Thyroid gland (tissue), 4 donors: ENCODE measurements at regions not wholly inside any gene's neighbourhood (a gene's known extent, or its start where the extent isn't known, plus 50 kb on each side); places are given as distances from the start of the nearest gene placed in this dataset.

Source experiments
- DNase-seq, 2 donors: peaks; one replicate each; pipeline ENCODE4 v3.0.0-alpha.2; 2019
- H3K27ac ChIP-seq, 3 donors: fragments of 200-600 bp; sonication (generic); 1 replicate in 2 of 3; 2 replicates in 1 of 3; pipeline ENCODE4 v1.5.1; 2016 to 2019; ENCODE audit warnings: mild to moderate bottlenecking in 1 of 3, moderate library complexity in 1 of 3
- H3K27me3 ChIP-seq: fragments of 200-600 bp; sonication (generic); one replicate; pipeline ENCODE4 v1.5.1; 2019
- H3K36me3 ChIP-seq, 2 donors: fragments of 200-600 bp; sonication (generic); one replicate each; pipeline ENCODE4 v1.5.1; 2016 to 2019
- H3K4me1 ChIP-seq, 2 donors: fragments of 200-600 bp; sonication (generic); one replicate each; pipeline ENCODE4 v1.5.1; 2017 to 2019
- H3K4me3 ChIP-seq, 3 donors: fragments of 200-600 bp; sonication (generic); replicated peaks in 1 of 3; 1 replicate in 2 of 3; 2 replicates in 1 of 3; pipeline ENCODE4 v1.5.1; 2016; ENCODE audit warnings: mild to moderate bottlenecking in 1 of 3
- H3K9me3 ChIP-seq: fragments of 200-600 bp; sonication (generic); one replicate; pipeline ENCODE4 v1.5.1; 2017
- CTCF ChIP-seq, 6 experiments: fragments of 200-600 bp in 3 of 6; fragments of 450-650 bp in 3 of 6; sonication (generic) in 3 of 6; IDR thresholded peaks; one replicate each; pipeline ENCODE4 v1.5.1; 2016 to 2019; ENCODE audit warnings: antibody characterized with exemption in 6 of 6, mild to moderate bottlenecking in 2 of 6, inconsistent platforms in 1 of 6, moderate library complexity in 1 of 6
- POLR2A ChIP-seq, 2 donors: fragments of 450-650 bp; IDR thresholded peaks; one replicate each; pipeline ENCODE4 v1.6.1; 2017; ENCODE audit warnings: antibody characterized with exemption in 2 of 2, mild to moderate bottlenecking in 2 of 2, moderate library complexity in 1 of 2
- WGBS, 2 donors: methylation state at CpG; one replicate each; pipeline ENCODE4 v1.1.5; 2017; 5-methylcytosine and 5-hydroxymethylcytosine counted together
- intact Hi-C: fragments of 100-400 bp; cut with DNase I; formaldehyde crosslinking; loops from one replicate; pipeline ENCODE4 v1.15.1; 2023

GRCh38 chr6:165971202-165971601, 196.4 kb downstream of the TBXT start:
- intact Hi-C loops, result no loop called here
- peak overlapping the region in 1 of 3 donors; percentile 17 for H3K27ac ChIP-seq
- no peak for DNase-seq
- H3K36me3 ChIP-seq, result no peaks in the 10 kb centered on the region
- TF ChIP-seq CTCF (IDR thresholded peaks at IDR 0.05) (no peak), POLR2A (IDR thresholded peaks at IDR 0.05) (no peak)
- peaks cover 0 to 7% of the 10 kb centered on the region in 2 donors for H3K4me1 ChIP-seq
- H3K9me3 ChIP-seq, result no peaks in the 10 kb centered on the region
- no peak overlapping the region for H3K4me3 ChIP-seq
- 86% methylated on average over 4 of the region's 4 CpGs for WGBS, 2 donors
- H3K27me3 ChIP-seq, result no peaks in the 10 kb centered on the region

GRCh38 chr6:165970001-165970400, 197.7 kb downstream of the TBXT start:
- intact Hi-C loops, result no loop called here
- TF ChIP-seq CTCF (IDR thresholded peaks at IDR 0.05) (no peak), POLR2A (IDR thresholded peaks at IDR 0.05) (no peak)
- WGBS, 2 donors, result 84 to 89% methylated on average over 4 of the region's 4 CpGs
- peaks cover 0 to 7% of the 10 kb centered on the region in 2 donors for H3K4me1 ChIP-seq
- no peaks in the 10 kb centered on the region for H3K9me3 ChIP-seq
- H3K36me3 ChIP-seq, result no peaks in the 10 kb centered on the region
- no peaks in the 10 kb centered on the region for H3K27me3 ChIP-seq
- no peak for DNase-seq
- H3K27ac ChIP-seq, result no peak overlapping the region
- no peak overlapping the region for H3K4me3 ChIP-seq

- intact Hi-C loops, result no loop called here
- Histone ChIP-seq H3K4me1 (peaks cover 0 to 7% of the 10 kb centered on the region in 2 donors), H3K27ac (peak overlapping the region in 1 of 3 donors; percentile 38), H3K9me3 (no peaks in the 10 kb centered on the region), H3K36me3 (no peaks in the 10 kb centered on the region), H3K27me3 (no peaks in the 10 kb centered on the region), H3K4me3 (no peak overlapping the region)
- no peak for DNase-seq
- TF ChIP-seq CTCF (IDR thresholded peaks at IDR 0.05) (no peak), POLR2A (IDR thresholded peaks at IDR 0.05) (no peak)
- WGBS, 2 donors, result 93 to 96% methylated on average over 6 of the region's 6 CpGs
Measured at GRCh38 chr6:165969184-165969583, 198.5 kb downstream of the TBXT start.

DNA sequence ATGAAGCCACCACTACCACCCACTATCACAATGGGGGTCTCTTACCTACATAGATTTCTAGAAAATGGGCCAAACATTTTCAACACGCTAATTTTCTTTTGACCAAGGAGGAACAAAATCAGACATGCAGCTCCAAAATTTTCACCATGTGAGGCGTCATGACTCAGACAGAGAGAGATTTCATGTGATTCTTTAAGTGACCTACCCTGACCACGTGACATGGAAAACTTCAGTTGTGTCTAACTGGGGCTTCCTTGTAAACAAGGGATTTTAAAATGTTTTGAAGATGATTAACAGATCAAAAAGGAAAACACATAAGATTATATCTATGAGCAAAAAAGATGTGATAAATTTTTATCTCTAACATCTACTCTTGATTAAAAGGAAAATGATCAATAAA, 199.2 kb downstream of the TBXT start:
- 87 to 93% methylated on average over 3 of the region's 3 CpGs for WGBS, 2 donors
- H3K9me3 ChIP-seq, result no peaks in the 10 kb centered on the region
- TF ChIP-seq CTCF (IDR thresholded peaks at IDR 0.05) (no peak), POLR2A (IDR thresholded peaks at IDR 0.05) (no peak)
- peaks cover 0 to 7% of the 10 kb centered on the region in 2 donors for H3K4me1 ChIP-seq
- H3K27me3 ChIP-seq, result no peaks in the 10 kb centered on the region
- H3K36me3 ChIP-seq, result no peaks in the 10 kb centered on the region
- H3K4me3 ChIP-seq, result no peak overlapping the region
- intact Hi-C loops, result no loop called here
- no peak for DNase-seq
- no peak overlapping the region for H3K27ac ChIP-seq

DNA sequence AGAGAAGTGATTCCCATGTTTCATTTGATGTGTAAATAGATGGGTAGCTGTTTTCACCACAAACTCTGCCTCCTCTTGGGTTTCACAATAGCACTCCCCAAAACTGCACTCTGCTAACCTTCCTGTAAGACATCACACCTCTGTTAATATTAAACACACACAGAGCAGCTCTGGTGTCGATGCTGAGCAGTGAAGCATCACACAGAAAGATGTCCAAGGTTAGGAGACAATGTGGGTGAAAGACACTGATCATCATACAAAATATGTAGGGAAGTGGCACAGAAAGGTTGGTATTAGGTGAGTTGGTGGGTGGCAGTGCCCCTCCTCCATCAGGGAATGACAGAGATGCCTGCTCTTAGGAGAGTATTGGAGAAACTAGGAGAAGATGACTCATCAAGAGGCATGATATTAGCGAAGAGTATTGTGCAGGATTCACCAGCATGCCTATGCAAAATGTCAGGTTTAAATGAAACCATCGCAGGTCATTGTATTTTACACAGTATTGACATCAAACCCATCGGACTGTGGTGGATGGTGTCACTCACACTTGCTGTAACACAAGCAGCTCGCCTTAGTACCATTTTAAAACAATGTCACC, 199.7 kb downstream of the TBXT start:
- Histone ChIP-seq H3K27me3 (no peaks in the 10 kb centered on the region), H3K36me3 (no peaks in the 10 kb centered on the region), H3K9me3 (no peaks in the 10 kb centered on the region), H3K4me3 (no peak overlapping the region), H3K4me1 (peaks cover 0 to 7% of the 10 kb centered on the region in 2 donors), H3K27ac (no peak overlapping the region)
- TF ChIP-seq POLR2A (IDR thresholded peaks at IDR 0.05), result no peak
- no peak for TF ChIP-seq CTCF (IDR thresholded peaks at IDR 0.05)
- WGBS, 2 donors, result 85% methylated on average over 5 of the region's 5 CpGs
- no peak for DNase-seq
- intact Hi-C loops, result no loop called here
